HEK293T (cell line): ENCODE measurements at regions not wholly inside any gene's neighbourhood (a gene's known extent, or its start where the extent isn't known, plus 50 kb on each side); places are given as distances from the start of the nearest gene placed in this dataset.

Source experiments
- FOXM1 ChIP-seq: fragments of 450-650 bp; IDR thresholded peaks from 2 replicates; pipeline ENCODE4 v1.6.1; 2017; ENCODE audit warnings: mild to moderate bottlenecking, borderline replicate concordance
- L3MBTL2 ChIP-seq: fragments of 450-650 bp; conservative IDR thresholded peaks from 2 replicates; pipeline ENCODE4 v1.6.1; 2016; ENCODE audit warnings: mild to moderate bottlenecking
- SP1 ChIP-seq: fragments of 450-650 bp; IDR thresholded peaks from 2 replicates; pipeline ENCODE4 v1.6.1; 2017
- TARDBP ChIP-seq: fragments of 450-650 bp; IDR thresholded peaks from 2 replicates; pipeline ENCODE4 v1.6.1; 2016

GRCh38 chr12:126862500-126862899 lies 1404.5 kb upstream of the TMEM132C start:
- TF ChIP-seq TARDBP (no peak), FOXM1 (no peak), SP1 (no peak), L3MBTL2 (no peak)
